CD4-positive, alpha-beta T cell (primary cell): ENCODE measurements at regions not wholly inside any gene's neighbourhood (a gene's known extent, or its start where the extent isn't known, plus 50 kb on each side); places are given as distances from the start of the nearest gene placed in this dataset.

ENCODE experiments used
- ATAC-seq: fragments of 200-7000 bp; cut with Tn5 transposase; one replicate; pipeline ENCODE4 v1.10.0; 2022; ENCODE audit warnings: mild to moderate bottlenecking; ENCODE audit not compliant: poor library complexity
- CTCF ChIA-PET: fragments of 350-600 bp; sonication (Branson Sonifier 250); formaldehyde crosslinking; loops from one replicate; lab custom pipeline; 2021; ENCODE audit warnings: antibody characterized with exemption, inconsistent platforms; lab: Charles Lee
- POLR2A ChIA-PET: fragments of 350-600 bp; sonication (Branson Sonifier 250); formaldehyde crosslinking; loops from one replicate; lab custom pipeline; 2021; ENCODE audit warnings: antibody characterized with exemption, inconsistent platforms; lab: Charles Lee
- DNase-seq, 14 experiments: peaks; one replicate each; pipeline ENCODE4 v3.0.0-alpha.2; 2013 to 2020; ENCODE audit warnings: mixed read lengths in 2 of 14
- H3K27ac ChIP-seq, 2 donors: one replicate each; pipeline versions ENCODE4 v1.5.1 to v1.7.0; 2013; ENCODE audit warnings: low read length in 2 of 2, low read depth in 1 of 2, mild to moderate bottlenecking in 1 of 2
- H3K27me3 ChIP-seq, 2 experiments: 1 replicate in 1 of 2; 2 replicates in 1 of 2; pipeline versions ENCODE4 v1.6.1 to v1.7.0; 2013; ENCODE audit warnings: low read length in 2 of 2, control low read depth in 1 of 2, mild to moderate bottlenecking in 1 of 2, moderate library complexity in 1 of 2; ENCODE audit not compliant: insufficient read depth in 2 of 2, control insufficient read depth in 1 of 2
- H3K36me3 ChIP-seq: one replicate; pipeline ENCODE4 v1.6.1; 2013; ENCODE audit warnings: low read length, control low read depth; ENCODE audit not compliant: insufficient read depth
- H3K4me1 ChIP-seq: one replicate; pipeline ENCODE4 v1.6.1; 2013; ENCODE audit warnings: low read length, control low read depth; ENCODE audit not compliant: insufficient read depth
- H3K4me3 ChIP-seq: one replicate; pipeline ENCODE4 v1.5.1; 2013; ENCODE audit warnings: mild to moderate bottlenecking, low read length, moderate library complexity
- H3K9me3 ChIP-seq, 2 experiments: 1 replicate in 1 of 2; 2 replicates in 1 of 2; pipeline versions ENCODE4 v1.6.1 to v1.7.0; 2013; ENCODE audit warnings: low read length in 2 of 2, mild to moderate bottlenecking in 2 of 2, control low read depth in 1 of 2, moderate library complexity in 1 of 2; ENCODE audit not compliant: control insufficient read depth in 1 of 2, insufficient read depth in 1 of 2
- H3K27ac Mint-ChIP-seq: one replicate; pipeline ENCODE4 v1.8.0; 2020; ENCODE audit warnings: mixed read lengths
- H3K27me3 Mint-ChIP-seq: one replicate; pipeline ENCODE4 v1.8.0; 2021; ENCODE audit warnings: mixed read lengths
- H3K36me3 Mint-ChIP-seq: one replicate; pipeline ENCODE4 v1.8.0; 2021; ENCODE audit warnings: low read depth, mixed read lengths
- H3K4me1 Mint-ChIP-seq: one replicate; pipeline ENCODE4 v1.8.0; 2021; ENCODE audit warnings: low read depth, mixed read lengths
- H3K4me3 Mint-ChIP-seq: one replicate; pipeline ENCODE4 v1.8.0; 2020; ENCODE audit warnings: mild to moderate bottlenecking, mixed read lengths
- H3K9me3 Mint-ChIP-seq: one replicate; pipeline ENCODE4 v1.8.0; 2020; ENCODE audit warnings: mixed read lengths
- intact Hi-C, 2 experiments: fragments of 100-400 bp; cut with DNase I in 1 of 2; cut with micrococcal nuclease in 1 of 2; formaldehyde crosslinking; loops; one replicate each; pipeline versions ENCODE4 v1.15.1 to v1.9.0; 2023 to 2025; cut with DNase I, micrococcal nuclease
- TF ChIP-seq, protein P1 (sequence below): fragments of 200-600 bp; IDR thresholded peaks from one replicate; pipeline ENCODE4 v1.8.0; 2022; ENCODE audit warnings: antibody characterized with exemption, mild to moderate bottlenecking

DNA sequence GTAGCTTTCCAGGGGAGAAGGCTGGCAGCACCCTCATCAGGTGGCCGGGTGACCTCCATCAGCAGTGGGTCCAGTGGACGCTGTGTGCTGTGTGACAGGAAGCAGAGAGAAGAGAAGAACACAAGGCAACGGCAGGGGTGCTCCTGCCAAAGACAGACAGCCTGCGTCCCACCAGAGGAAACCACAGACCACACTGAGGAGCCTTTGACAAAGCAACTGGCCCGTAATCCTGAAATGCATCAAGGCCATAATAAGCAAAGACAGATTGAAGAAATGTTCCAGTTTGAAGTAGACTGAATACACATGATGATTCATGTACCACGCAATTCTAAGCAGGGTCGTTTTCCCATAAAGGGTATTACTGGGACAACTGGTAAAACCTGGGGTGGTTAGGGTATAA lies 172.4 kb downstream of the FBXO15 start:
- Mint-ChIP-seq H3K9me3 (no peaks in the 10 kb centered on the region), H3K36me3 (no peaks in the 10 kb centered on the region), H3K4me3 (no peak overlapping the region), H3K27me3 (peaks cover 4% of the 10 kb centered on the region), H3K4me1 (peaks cover 6% of the 10 kb centered on the region), H3K27ac (no peak overlapping the region)
- DNase-seq, result no peak
- Histone ChIP-seq H3K36me3 (no peaks in the 10 kb centered on the region), H3K4me3 (no peak overlapping the region), H3K27ac (no peak overlapping the region), H3K4me1 (peaks cover 3% of the 10 kb centered on the region), H3K9me3 (no peaks in the 10 kb centered on the region), H3K27me3 (no peaks in the 10 kb centered on the region)
- CTCF ChIA-PET, result no interaction called here
- intact Hi-C loops, result no loop called here
- no peak for ATAC-seq
- POLR2A ChIA-PET, result no interaction called here
- TF ChIP-seq, protein P1, sequence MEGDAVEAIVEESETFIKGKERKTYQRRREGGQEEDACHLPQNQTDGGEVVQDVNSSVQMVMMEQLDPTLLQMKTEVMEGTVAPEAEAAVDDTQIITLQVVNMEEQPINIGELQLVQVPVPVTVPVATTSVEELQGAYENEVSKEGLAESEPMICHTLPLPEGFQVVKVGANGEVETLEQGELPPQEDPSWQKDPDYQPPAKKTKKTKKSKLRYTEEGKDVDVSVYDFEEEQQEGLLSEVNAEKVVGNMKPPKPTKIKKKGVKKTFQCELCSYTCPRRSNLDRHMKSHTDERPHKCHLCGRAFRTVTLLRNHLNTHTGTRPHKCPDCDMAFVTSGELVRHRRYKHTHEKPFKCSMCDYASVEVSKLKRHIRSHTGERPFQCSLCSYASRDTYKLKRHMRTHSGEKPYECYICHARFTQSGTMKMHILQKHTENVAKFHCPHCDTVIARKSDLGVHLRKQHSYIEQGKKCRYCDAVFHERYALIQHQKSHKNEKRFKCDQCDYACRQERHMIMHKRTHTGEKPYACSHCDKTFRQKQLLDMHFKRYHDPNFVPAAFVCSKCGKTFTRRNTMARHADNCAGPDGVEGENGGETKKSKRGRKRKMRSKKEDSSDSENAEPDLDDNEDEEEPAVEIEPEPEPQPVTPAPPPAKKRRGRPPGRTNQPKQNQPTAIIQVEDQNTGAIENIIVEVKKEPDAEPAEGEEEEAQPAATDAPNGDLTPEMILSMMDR, result no peak

DNA sequence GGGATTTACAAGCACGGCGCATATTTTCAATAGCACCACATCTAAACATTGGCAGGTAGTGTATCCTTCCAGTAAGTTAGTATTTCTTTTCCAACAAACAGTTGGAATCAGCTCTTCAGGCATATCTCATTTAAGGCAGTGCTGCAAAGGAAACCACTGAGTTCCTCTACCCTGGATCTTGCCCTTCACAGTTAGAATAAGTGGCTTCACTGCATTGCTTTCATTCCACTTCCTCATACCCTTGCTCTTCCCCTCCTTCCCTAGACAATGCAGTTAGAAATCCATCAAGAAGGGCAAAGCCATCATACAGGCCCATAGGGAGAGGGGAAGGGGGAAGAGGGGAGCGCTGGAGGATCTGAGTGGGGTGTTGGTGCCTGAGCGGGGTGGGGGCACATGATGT lies 173.7 kb downstream of the FBXO15 start:
- Mint-ChIP-seq H3K27me3 (peaks cover 4% of the 10 kb centered on the region), H3K4me3 (no peak overlapping the region), H3K9me3 (no peaks in the 10 kb centered on the region), H3K4me1 (peaks cover 6% of the 10 kb centered on the region), H3K27ac (no peak overlapping the region), H3K36me3 (no peaks in the 10 kb centered on the region)
- Histone ChIP-seq H3K27ac (no peak overlapping the region), H3K9me3 (no peaks in the 10 kb centered on the region), H3K36me3 (no peaks in the 10 kb centered on the region), H3K4me3 (no peak overlapping the region), H3K27me3 (no peaks in the 10 kb centered on the region), H3K4me1 (peaks cover 3% of the 10 kb centered on the region)
- DNase-seq (no peak), ATAC-seq (no peak)
- TF ChIP-seq, protein P1, result no peak
- CTCF ChIA-PET, result no interaction called here
- POLR2A ChIA-PET, result interaction anchor here (0.6 kb wide), 1 partner anchor 349 kb away, joined by 3 read pairs; no protein-coding TSS in a partner anchor
- intact Hi-C loops, result no loop called here

DNA sequence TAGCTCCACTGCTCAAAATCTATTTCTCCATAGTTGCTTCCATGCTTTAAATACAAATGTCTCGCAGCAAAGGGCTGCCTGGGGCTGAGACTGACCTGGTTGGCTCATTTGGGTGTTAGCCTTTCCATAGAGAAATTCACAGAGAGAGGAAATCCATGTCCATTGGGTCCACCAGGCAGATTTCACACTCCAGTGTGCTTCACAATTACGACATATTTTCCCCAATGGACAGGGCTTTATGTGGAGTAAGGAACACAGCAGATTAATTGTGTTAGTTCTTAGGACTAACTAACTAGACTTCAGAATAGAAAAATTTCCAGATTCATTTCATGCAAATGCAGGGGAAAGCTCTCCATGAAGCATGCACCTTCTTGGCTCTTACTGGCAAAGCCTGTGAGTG lies 180.7 kb downstream of the FBXO15 start:
- H3K9me3 ChIP-seq, result peaks cover 0 to 9% of the 10 kb centered on the region in 2 experiments

More for the DNA sequence above, 180.7 kb downstream of the FBXO15 start:
- no peak overlapping the region for H3K4me3 Mint-ChIP-seq
- H3K36me3 Mint-ChIP-seq, result no peaks in the 10 kb centered on the region
- ChIA-PET POLR2A (no interaction called here), CTCF (no interaction called here)
- no peaks in the 10 kb centered on the region for H3K4me1 Mint-ChIP-seq
- TF ChIP-seq, protein P1, result no peak
- H3K27me3 ChIP-seq, result no peaks in the 10 kb centered on the region
- H3K4me3 ChIP-seq, result no peak overlapping the region
- intact Hi-C loops, result no loop called here
- H3K9me3 Mint-ChIP-seq, result no peaks in the 10 kb centered on the region
- no peaks in the 10 kb centered on the region for H3K4me1 ChIP-seq
- no peaks in the 10 kb centered on the region for H3K27me3 Mint-ChIP-seq
- H3K27ac Mint-ChIP-seq, result no peak overlapping the region
- no peak for ATAC-seq
- no peak overlapping the region for H3K27ac ChIP-seq
- H3K36me3 ChIP-seq, result no peaks in the 10 kb centered on the region
- DNase-seq, result no peak
